Astrocyte of the cerebellum (primary cell): ENCODE measurements at regions not wholly inside any gene's neighbourhood (a gene's known extent, or its start where the extent isn't known, plus 50 kb on each side); places are given as distances from the start of the nearest gene placed in this dataset.

ENCODE experiments used
- DNase-seq: peaks from one replicate; pipeline ENCODE4 v3.0.0-alpha.2; 2011; ENCODE audit warnings: low read depth
- H3K4me3 ChIP-seq: 2 replicates; pipeline ENCODE4 v1.5.1; 2011; ENCODE audit warnings: mild to moderate bottlenecking, low read depth, low read length, moderate library complexity
- in situ Hi-C: cut with HindIII; loops from 2 replicates; pipeline ENCODE4 v1.10.0; 2017; ENCODE audit warnings: low sequenced_read_pairs
- TF ChIP-seq, protein P1 (sequence below): IDR thresholded peaks from 2 replicates; pipeline ENCODE4 v1.5.1; 2012; ENCODE audit warnings: low read length, low read depth, moderate library complexity, mild to moderate bottlenecking; ENCODE audit errors: missing control alignments

DNA sequence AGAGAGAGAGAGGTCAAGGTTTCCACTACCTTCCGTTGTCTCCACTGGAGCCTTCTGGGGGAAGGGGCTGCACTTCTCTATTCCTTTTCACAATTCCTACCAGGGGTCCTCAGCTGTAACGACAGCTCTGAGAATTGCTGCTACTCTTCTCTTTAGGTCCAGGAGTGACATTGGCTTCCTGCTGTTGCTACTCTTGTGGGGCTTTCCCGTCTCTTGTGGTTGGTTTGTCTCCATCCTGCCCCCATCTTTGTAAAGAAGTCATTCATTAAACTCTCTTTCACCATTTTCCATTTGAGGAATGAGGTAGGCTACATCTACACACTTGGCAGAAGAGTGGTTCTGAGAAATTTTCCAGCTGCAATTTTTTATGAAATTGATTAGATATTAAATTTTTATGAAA lies 238.8 kb upstream of the LYZL1 start:
- TF ChIP-seq, protein P1, sequence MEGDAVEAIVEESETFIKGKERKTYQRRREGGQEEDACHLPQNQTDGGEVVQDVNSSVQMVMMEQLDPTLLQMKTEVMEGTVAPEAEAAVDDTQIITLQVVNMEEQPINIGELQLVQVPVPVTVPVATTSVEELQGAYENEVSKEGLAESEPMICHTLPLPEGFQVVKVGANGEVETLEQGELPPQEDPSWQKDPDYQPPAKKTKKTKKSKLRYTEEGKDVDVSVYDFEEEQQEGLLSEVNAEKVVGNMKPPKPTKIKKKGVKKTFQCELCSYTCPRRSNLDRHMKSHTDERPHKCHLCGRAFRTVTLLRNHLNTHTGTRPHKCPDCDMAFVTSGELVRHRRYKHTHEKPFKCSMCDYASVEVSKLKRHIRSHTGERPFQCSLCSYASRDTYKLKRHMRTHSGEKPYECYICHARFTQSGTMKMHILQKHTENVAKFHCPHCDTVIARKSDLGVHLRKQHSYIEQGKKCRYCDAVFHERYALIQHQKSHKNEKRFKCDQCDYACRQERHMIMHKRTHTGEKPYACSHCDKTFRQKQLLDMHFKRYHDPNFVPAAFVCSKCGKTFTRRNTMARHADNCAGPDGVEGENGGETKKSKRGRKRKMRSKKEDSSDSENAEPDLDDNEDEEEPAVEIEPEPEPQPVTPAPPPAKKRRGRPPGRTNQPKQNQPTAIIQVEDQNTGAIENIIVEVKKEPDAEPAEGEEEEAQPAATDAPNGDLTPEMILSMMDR: no peak
- no peak overlapping the region for H3K4me3 ChIP-seq
- in situ Hi-C loops: no loop called here
- DNase-seq: no peak

DNA sequence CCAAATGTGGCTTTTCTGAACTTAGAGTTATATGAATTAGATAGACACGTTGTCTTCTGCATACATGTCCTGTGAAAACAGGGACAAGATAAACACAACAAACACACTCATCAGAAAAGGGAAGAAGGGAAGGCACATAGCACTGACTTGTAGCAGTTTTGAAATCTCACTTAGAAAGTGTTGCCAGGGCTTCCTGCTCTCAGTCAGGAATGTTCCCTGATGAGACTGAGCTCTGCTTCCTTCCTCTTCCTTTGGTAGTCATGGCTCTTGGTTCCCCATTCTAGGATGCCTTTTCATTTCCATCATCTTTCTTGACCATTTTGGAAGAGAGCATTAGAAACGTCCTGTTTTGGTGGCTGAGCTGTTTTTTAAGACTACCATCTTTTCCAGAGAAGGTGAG lies 233.8 kb upstream of the LYZL1 start:
- H3K4me3 ChIP-seq: no peak overlapping the region
- no peak for DNase-seq
- in situ Hi-C loops: no loop called here
- TF ChIP-seq, protein P1: no peak

DNA sequence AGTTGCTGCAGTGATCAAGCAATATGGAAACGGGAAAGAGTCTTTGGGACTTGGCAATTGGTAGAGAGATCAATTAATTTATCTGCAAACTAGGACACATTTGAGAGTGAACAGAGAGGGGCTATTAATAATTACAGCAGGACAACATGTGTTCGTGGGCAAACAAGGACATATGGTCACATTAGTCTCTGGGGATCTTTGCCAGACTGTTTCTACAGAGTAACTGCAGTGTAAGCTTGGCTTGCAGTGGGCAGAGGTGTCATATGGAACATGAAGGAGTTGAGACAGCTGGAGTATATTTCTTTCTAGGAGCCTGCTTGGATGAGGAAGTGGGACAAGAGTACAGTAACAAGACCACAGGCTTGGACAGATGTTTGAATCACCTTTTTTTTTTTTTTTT lies 232.1 kb upstream of the LYZL1 start:
- TF ChIP-seq, protein P1: no peak
- in situ Hi-C loops: no loop called here
- H3K4me3 ChIP-seq: no peak overlapping the region
- DNase-seq: no peak

DNA sequence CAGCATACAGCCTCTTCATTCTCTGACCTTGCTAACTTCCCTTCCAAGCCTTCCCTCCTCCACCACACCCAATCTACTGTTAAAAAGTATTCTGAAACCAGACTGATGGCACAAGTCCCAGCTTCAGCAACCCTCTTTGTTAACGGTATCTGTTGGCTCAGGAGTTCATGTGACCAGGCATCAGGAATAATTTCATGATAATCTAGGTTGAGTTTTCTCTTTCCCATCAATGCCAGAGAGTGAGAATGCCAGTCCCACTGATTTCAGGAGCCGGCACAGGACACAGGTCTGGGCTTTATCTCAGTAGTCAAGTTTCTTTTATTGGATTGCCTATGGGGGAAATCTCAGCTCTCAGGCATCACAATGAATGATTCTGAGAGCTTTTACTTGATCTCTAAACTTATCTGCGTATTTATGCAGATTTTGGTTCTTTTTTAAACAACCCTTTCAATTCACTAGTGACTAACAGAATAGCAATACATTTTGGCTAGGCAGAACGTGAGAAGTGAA lies 231.0 kb upstream of the LYZL1 start:
- in situ Hi-C loops: no loop called here
- no peak overlapping the region for H3K4me3 ChIP-seq
- TF ChIP-seq, protein P1: no peak
- no peak for DNase-seq

DNA sequence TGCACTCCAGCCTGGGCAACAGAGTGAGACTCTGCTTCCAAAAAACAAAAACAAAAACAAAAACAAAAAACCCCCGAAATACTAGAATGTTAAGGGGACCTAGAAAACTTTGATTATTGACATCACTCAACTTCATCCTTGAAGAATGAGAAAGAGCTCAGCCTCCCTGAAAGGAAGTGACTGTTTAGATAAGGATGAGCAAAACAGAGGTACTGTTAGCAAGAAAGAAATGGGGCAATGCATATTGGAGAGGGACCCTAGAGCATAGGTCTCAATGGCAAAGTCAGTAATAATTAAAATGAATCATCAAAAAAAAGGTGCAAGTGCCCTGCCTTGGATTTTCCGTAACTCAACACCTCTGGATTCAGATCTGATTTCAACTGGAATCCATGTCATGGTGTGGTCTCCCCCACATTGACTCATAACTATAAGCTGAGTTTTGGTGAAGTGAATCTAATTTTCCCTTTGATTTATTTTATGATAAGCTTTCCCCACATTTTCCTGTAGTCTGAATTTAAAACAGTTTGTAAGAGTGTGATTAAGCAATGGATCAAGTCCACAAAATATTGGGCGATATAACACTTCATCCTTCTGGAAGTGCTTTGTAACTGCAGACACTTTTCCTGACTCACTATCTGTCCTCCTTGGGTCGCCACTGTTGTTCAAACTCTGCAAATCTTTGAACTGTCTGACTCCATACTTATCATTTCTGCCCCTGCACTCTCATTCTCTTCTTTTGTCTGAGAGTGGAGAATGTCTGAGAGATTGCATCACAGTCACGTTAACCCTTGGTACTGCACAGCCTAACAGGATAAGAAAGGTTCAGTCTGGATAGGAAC lies 224.8 kb upstream of the LYZL1 start:
- TF ChIP-seq, protein P1: no peak
- DNase-seq: peak; percentile 8
- in situ Hi-C loops: no loop called here
- H3K4me3 ChIP-seq: no peak overlapping the region

DNA sequence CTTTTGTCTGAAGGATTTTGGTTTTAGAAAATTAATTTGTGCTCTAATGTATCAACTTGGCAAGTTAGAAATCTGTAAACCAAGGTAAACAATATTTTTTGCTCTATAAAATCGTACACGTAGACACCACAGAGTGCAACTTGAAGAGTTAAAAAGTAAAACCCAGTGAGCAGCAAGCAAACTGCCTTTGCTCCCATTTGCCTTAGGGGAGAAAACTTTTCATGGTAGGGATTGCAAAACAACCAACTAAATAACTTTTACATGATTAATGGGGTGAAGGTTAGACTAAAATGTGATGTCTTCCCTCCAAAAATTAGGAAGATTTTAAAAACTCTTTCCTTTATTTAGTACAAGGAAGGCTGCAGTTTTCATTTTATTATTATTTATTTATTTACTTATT lies 224.2 kb upstream of the LYZL1 start:
- H3K4me3 ChIP-seq: no peak overlapping the region
- in situ Hi-C loops: no loop called here
- no peak for DNase-seq
- TF ChIP-seq, protein P1: no peak
